NCI-H2029 (cell line): ENCODE measurements at regions not wholly inside any gene's neighbourhood (a gene's known extent, or its start where the extent isn't known, plus 50 kb on each side); places are given as distances from the start of the nearest gene placed in this dataset.
"Not testable (repeated sequence)": the region's sequence is repeated elsewhere in the genome, so short reads cannot be mapped to it uniquely, and the experiment has no call there.

Source experiments
- DNase-seq: peaks from one replicate; lab custom pipeline; 2025; lab: John Stamatoyannopoulos, UW

DNA sequence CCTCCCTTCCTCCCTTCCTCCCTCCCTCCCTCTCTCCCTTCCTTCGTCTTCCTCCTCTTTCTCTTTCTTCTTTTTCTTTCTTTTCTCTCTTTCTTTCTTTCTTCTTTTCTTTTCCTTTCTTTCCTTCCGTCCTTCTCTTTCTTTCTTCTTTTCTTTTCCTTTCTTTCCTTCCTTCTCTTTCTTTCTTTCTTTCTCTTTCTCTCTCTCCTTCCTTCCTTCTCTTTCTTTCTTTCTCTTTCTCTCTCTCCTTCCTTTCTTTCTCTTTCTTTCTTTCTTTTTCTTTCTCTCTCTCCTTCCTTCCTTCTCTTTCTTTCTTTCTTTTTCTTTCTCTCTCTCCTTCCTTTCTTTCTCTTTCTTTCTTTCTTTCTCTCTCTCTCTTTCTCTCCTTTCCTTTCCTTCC, 84.4 kb upstream of the SLC24A2 start:
- not testable (repeated sequence) for DNase-seq

DNA sequence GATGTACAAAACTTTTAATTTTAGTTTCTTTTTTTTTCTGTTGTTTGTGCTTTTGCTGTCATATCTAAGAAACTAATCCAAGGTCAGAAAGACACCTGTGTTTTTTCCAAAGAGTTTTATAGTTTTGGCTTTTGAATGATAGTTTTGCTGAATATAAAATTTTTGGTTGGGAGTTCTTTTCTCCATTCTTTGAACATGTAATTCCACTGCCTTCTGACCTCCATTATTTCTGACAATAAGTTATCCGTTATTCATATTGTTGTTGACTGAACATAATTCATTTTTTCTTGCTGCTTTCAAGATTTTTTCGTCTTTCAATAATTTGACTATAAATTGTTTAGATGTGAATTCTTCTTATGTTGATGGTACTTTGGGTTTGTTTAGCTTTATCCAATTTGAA, 82.2 kb upstream of the SLC24A2 start:
- no peak for DNase-seq

DNA sequence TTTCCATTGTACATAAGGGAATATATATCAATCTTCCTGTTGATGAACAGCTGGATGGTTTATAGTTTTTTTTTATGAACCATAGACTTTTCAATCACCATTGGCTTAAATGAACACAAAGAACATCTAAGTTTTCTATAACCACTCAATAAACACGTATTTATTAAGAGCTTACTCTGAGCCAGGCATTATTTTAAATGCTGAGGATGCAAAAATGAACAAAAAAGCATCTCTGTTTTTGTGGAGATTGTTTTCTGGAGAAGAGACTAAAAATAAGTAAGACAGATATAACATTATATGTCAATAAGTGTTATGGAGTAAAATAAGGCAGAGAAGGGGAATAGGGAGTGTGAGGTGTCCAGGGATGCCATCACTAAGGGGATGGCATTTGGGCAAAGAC, 52.1 kb upstream of the SLC24A2 start:
- no peak for DNase-seq
